DMS153 treated with DMSO at 0.1 percent for 48 hours (cell line): ENCODE measurements at regions not wholly inside any gene's neighbourhood (a gene's known extent, or its start where the extent isn't known, plus 50 kb on each side); places are given as distances from the start of the nearest gene placed in this dataset.

Source experiments
- DNase-seq: peaks from one replicate; lab custom pipeline; 2025; ENCODE audit not compliant: unreplicated experiment; lab: John Stamatoyannopoulos, UW

- no peak for DNase-seq
Measured at GRCh38 chr1:38303843-38304242, 257.2 kb upstream of the POU3F1 start.

DNA sequence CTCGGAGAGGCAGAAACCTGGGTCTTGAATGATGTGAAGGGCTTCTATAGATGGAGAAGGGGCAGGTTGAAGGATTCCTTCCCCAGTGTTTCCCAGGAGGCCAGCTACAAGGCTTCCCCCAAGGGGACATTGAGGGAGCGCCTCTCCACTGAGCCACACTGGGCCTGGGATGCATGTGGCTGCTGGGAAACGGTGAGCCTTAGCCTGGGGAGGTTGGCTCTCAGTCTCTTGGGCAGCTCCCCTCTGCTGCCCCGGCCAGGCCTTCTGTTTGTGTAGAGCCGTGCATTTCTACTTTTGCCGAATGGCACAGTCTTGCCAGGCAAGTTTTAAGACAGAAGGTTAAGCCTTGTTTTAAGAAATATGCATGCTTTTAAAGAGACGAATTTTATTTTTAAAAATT lies 254.4 kb upstream of the POU3F1 start:
- no peak for DNase-seq

GRCh38 chr1:38300616-38301015 lies 254.0 kb upstream of the POU3F1 start:
- DNase-seq, result no peak

DNA sequence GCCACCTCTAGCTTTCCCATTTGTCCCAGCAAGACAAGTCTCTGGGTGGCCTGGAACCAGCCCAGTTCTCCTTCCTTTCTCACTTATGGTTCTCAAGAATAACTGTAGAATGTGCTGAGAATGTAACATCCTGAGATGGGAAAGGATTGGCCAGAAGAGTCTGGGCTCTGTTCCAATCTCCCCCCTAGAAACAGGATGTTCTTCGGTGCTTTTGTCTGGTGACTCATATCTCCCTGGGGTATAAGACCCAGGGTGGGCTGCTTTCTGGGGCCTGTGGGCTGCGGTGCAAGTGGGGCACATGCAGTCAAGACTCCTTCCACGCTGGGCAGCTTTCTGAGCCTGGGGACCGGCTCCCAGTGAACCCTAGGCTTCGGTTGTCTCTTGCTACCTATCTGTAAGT lies 251.2 kb upstream of the POU3F1 start:
- DNase-seq, result no peak

- no peak for DNase-seq
Measured at GRCh38 chr1:38297246-38297645, 250.7 kb upstream of the POU3F1 start.

DNA sequence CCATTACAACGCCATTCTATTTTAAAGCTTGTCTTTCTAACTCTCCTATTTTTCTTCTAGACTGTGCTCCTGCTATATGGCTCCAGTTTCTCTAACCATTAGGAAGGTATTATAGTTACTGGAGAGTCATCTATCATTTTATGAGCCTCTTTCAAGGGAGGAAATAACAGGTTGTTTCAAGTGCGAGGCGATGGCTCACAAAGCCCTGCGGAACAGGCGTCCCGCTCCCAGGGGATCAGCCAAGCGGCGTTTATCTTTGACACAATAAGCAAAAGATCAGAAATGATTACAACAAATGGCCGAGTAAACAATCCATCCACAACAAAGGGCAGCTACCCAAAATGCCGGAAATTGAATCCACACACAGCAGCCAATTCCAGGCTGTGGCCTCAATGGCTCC lies 249.5 kb upstream of the POU3F1 start:
- peak; percentile 98 for DNase-seq

- DNase-seq, result no peak
Measured at GRCh38 chr1:38293567-38293966, 247.0 kb upstream of the POU3F1 start.

DNA sequence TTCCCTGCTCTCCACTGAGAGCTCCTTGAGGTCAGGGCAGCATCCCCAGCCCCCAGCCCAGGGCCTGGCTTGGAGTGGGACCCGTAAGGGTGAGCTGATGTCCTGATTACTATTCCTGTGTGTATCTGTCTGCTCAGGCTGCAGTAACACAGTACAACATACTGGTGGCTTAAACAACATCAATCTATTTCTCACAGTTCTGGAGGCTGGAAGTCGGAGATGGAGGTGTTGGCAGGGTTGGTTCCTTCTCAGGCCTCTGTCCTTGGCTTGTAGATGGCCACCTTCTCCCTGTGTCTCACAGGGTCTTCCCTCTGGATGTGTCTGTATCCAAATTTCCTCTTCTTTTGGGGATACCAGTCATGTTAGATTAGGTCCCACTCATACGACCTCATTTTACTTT lies 246.4 kb upstream of the POU3F1 start:
- no peak for DNase-seq

GRCh38 chr1:38291906-38292521 lies 245.4 kb upstream of the POU3F1 start:
- DNase-seq, result no peak

GRCh38 chr1:38291336-38291735 lies 244.7 kb upstream of the POU3F1 start:
- DNase-seq, result no peak

DNA sequence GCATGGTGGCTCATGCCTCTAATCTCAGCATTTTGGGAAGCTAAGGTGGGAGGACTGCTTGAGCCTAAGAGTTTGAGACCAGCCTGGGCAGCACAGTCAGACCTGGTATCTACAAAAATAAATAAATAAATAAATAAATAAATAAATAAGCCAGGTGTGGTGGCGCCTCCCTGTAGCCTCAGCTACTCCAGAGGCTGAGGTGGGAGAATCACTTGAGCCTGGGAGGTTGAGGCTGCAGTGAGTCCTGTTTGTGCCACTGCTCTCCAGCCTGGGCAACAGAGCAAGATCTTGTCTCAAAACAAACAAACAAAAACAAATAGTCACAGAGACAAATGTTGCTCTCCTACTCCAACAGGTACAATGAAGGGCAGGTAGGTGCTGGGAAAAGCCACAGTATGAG lies 242.4 kb upstream of the POU3F1 start:
- no peak for DNase-seq

GRCh38 chr1:38287547-38287946 lies 241.0 kb upstream of the POU3F1 start:
- no peak for DNase-seq

DNA sequence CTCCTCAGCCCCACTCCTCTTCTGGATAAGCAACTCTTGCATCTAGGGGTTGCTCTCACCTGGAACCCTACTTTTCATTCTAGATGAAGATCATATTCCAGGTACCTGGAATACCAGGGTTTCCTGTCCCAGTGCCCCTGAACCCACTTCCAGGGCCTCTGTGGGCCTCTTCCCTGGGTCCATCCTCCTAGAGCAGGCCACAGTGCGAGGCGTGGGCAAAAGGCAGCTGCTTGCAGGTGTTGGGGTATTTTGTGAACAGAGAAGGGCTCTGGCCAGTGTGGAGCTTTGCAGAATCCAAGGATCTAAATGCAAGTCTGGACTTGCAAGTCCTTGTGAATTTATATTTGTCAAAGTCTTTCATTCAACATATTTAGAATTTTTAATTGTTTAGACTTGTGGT lies 240.4 kb upstream of the POU3F1 start:
- DNase-seq, result no peak

- DNase-seq, result no peak
Measured at GRCh38 chr1:38285807-38286530, 239.4 kb upstream of the POU3F1 start.

DNA sequence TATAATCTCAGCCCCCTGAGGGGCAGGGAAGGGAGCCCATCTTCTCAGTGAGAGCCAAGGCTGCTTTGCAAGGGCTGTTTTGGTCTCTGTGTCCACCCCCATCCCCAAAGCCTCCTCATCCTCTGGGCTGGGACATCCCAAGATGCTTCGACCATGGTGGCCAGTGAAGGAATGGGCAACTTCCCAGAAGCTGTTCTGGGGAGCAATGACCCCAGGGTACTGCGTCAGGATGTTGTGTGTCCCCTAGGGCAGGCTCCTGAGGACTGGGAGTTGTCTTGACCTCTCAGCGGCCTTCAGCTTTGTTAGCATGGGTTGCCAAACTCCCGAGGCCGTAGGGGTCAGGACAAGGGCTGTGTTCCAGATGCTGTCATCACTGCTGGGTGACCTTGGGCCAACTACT lies 238.4 kb upstream of the POU3F1 start:
- no peak for DNase-seq

- no peak for DNase-seq
Measured at GRCh38 chr1:38283696-38284470, 237.3 kb upstream of the POU3F1 start.

DNA sequence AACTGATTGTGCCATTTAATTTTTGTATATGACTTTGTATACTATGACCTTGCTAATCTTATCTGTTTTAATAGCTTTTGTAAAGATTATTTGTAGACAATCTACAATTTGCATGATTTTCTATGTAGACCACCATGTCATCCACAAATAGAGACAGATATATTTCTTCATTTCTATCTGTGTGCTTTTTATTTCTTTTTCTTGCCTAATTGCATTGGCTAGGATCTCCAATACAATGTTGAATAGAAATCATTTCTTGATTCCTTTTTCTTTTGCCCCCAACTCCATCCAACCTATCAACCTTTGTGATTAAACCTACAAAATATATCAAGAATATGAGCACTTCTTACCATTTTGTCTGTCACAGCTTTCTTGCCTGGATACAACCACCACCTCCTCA lies 232.6 kb upstream of the POU3F1 start:
- DNase-seq, result no peak

GRCh38 chr1:38277646-38278045 lies 231.1 kb upstream of the POU3F1 start:
- no peak for DNase-seq

DNA sequence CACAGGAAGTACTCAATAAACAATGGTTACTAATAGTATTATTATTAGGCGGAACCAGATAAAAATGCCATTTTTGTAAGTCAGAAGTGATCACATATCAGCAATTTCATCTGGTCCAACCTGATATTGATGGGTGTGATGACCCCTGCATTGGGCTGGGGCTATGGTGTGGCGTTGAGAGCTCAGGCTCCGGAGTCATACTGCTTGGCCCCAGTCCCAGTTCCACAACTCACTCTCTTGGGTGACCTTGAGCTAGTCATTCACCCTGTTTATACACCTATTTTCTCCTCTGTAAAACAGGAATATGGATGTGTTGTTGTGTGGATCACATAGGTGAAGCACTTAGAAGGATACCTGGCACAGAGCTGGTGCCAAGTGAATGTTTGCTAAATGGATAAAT lies 229.4 kb upstream of the POU3F1 start:
- no peak for DNase-seq

GRCh38 chr1:38274974-38275373 lies 228.4 kb upstream of the POU3F1 start:
- DNase-seq, result no peak

- no peak for DNase-seq
Measured at GRCh38 chr1:38273196-38273804, 226.7 kb upstream of the POU3F1 start.

DNA sequence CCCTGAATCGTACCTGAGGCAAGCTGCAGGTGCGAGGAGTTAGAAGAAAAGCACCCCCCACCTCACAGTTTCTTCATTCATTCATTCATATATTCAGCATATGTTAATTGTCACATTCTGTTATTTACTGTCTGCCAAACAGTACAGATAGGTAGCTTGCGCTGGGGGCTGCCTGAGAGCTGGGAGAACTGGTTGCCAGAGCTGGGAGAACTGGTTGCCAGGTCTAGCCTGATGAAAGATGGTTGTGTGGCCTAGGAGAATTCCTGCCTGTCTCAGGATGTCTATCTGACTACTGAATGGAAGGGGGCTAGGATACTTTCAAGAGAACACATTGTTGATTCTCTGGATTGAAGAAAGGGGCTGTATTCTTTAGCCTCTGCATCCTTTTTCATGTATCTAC lies 225.9 kb upstream of the POU3F1 start:
- no peak for DNase-seq
